22Rv1 (cell line): ENCODE measurements at regions not wholly inside any gene's neighbourhood (a gene's known extent, or its start where the extent isn't known, plus 50 kb on each side); places are given as distances from the start of the nearest gene placed in this dataset.

Experiments used
- CTCF ChIP-seq: fragments of 450-650 bp; IDR thresholded peaks from 2 replicates; pipeline ENCODE4 v1.5.1; 2017; ENCODE audit warnings: mild to moderate bottlenecking
- ZFX ChIP-seq: fragments of 450-650 bp; IDR thresholded peaks from 2 replicates; pipeline ENCODE4 v1.6.1; 2017; ENCODE audit warnings: antibody characterized with exemption, borderline replicate concordance

DNA sequence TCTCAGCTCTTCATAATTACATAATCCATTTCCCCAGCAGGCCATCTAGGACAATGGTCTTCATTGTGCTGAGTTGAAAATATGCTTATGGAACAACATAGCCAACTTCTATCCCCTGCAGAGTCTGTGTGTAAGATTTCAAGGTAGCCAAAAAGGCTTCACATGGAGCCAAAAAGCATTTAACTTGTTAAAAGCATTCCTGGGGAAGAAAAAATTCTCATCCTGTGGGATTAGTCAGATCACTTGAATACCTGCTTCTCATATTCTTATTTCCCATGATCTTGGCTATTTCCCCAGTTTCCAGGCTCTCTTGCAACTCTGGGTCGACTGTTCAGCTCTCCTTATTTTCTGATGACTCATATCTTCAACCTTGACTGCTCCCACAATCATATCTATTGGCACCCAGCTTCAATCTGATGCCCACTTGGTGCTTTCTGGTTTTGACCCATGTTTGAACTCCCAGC, 178.9 kb downstream of the KLHL28 start:
- TF ChIP-seq CTCF (no peak), ZFX (no peak)
